ENCODE measurements at regions not wholly inside any gene's neighbourhood (a gene's known extent, or its start where the extent isn't known, plus 50 kb on each side); places are given as distances from the start of the nearest gene placed in this dataset.

DNA sequence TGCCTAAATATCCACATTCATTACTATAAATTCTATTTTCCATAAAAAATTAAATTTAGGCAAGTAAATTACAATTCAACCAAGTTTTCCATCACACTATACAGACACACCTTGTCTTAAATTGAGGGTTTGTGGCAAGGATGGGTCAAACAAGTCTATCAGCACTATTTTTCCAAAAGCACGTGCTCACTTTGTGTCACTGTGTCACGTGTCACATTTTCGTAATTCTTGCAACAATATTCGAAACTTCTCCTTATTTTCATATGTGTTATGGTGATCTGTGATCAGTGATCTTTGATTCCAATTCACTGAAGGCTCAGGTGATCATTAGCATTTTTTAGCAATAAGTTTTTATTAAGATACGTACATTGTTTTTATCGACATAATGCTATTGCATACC lies 323.3 kb upstream of the CNTN4 start:
- TF ChIP-seq POLR2A (IDR thresholded peaks at IDR 0.05), result no peak
- TF ChIP-seq, protein P1, sequence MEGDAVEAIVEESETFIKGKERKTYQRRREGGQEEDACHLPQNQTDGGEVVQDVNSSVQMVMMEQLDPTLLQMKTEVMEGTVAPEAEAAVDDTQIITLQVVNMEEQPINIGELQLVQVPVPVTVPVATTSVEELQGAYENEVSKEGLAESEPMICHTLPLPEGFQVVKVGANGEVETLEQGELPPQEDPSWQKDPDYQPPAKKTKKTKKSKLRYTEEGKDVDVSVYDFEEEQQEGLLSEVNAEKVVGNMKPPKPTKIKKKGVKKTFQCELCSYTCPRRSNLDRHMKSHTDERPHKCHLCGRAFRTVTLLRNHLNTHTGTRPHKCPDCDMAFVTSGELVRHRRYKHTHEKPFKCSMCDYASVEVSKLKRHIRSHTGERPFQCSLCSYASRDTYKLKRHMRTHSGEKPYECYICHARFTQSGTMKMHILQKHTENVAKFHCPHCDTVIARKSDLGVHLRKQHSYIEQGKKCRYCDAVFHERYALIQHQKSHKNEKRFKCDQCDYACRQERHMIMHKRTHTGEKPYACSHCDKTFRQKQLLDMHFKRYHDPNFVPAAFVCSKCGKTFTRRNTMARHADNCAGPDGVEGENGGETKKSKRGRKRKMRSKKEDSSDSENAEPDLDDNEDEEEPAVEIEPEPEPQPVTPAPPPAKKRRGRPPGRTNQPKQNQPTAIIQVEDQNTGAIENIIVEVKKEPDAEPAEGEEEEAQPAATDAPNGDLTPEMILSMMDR (IDR thresholded peaks at IDR 0.05), result no peak

All from testis (tissue), 2 donors.